Transverse colon (tissue), 4 donors: ENCODE measurements at regions not wholly inside any gene's neighbourhood (a gene's known extent, or its start where the extent isn't known, plus 50 kb on each side); places are given as distances from the start of the nearest gene placed in this dataset.

Source experiments
- EP300 ChIP-seq: sonication (generic); formaldehyde crosslinking; IDR thresholded peaks from one replicate; pipeline ENCODE4 v1.6.1; 2017; ENCODE audit warnings: antibody characterized with exemption, low read depth
- POLR2A ChIP-seq: fragments of 450-650 bp; IDR thresholded peaks from one replicate; pipeline ENCODE4 v1.6.1; 2016; ENCODE audit warnings: antibody characterized with exemption, mild to moderate bottlenecking, moderate library complexity
- POLR2AphosphoS5 ChIP-seq, 3 donors: sonication (generic); formaldehyde crosslinking; IDR thresholded peaks; one replicate each; pipeline ENCODE4 v1.6.1; 2016; ENCODE audit warnings: antibody characterized with exemption in 3 of 3
- TF ChIP-seq, protein P1 (sequence below), 5 experiments: fragments of 200-600 bp in 3 of 5; fragments of 450-650 bp in 2 of 5; sonication (generic) in 3 of 5; IDR thresholded peaks; 1 replicate in 2 of 5; 2 replicates in 3 of 5; pipeline ENCODE4 v1.5.1; 2016 to 2017; ENCODE audit warnings: antibody characterized with exemption in 5 of 5, inconsistent platforms in 3 of 5, mild to moderate bottlenecking in 2 of 5, moderate library complexity in 1 of 5

DNA sequence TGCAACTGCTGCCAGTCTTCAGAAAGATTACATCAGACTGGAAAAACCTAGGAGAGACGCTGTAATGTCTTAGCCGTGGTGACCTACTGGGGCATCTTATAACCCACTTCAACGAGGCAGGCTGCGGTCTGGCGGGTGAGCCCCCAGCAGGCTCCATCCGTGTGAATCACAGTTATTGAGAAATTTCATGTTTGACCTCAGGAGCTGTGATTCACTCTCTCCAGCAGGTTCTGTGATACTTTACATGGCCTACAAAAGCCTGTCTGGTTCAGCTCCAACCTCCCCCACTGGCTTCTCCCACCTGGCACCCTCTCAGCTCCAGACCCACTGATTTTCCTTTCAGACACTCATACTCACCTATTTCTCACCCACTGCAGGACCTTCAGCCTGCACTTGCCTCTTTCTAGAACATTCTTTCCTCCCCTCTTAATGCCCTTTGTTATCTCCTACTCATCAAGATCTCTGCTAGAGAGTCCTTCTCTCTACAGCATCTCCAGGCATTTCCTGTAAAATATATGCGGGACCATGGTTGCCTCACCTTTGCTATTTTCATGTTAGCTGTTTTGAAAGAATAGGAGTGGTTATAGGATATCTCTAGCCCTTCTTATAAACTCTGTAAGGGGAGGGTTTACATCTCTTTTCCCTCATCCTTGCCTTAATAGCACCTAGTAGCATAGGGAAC lies 227.9 kb downstream of the MAF start:
- TF ChIP-seq, protein P1, sequence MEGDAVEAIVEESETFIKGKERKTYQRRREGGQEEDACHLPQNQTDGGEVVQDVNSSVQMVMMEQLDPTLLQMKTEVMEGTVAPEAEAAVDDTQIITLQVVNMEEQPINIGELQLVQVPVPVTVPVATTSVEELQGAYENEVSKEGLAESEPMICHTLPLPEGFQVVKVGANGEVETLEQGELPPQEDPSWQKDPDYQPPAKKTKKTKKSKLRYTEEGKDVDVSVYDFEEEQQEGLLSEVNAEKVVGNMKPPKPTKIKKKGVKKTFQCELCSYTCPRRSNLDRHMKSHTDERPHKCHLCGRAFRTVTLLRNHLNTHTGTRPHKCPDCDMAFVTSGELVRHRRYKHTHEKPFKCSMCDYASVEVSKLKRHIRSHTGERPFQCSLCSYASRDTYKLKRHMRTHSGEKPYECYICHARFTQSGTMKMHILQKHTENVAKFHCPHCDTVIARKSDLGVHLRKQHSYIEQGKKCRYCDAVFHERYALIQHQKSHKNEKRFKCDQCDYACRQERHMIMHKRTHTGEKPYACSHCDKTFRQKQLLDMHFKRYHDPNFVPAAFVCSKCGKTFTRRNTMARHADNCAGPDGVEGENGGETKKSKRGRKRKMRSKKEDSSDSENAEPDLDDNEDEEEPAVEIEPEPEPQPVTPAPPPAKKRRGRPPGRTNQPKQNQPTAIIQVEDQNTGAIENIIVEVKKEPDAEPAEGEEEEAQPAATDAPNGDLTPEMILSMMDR (IDR thresholded peaks at IDR 0.05), result no peak
- no peak for TF ChIP-seq POLR2A
- no peak for TF ChIP-seq EP300
- TF ChIP-seq POLR2AphosphoS5 (IDR thresholded peaks at IDR 0.05), result no peak
